GM12872 (cell line): ENCODE measurements at regions not wholly inside any gene's neighbourhood (a gene's known extent, or its start where the extent isn't known, plus 50 kb on each side); places are given as distances from the start of the nearest gene placed in this dataset.

Experiments used
- CTCF ChIP-seq: IDR thresholded peaks from 3 replicates; pipeline ENCODE4 v1.5.1; 2011; ENCODE audit warnings: low read depth, mild to moderate bottlenecking, low read length, moderate library complexity; ENCODE audit not compliant: insufficient read depth

- no peak for TF ChIP-seq CTCF
Observed at GRCh38 chr2:11939523-11939922, 193.1 kb downstream of the LPIN1 start.

GRCh38 chr2:11940121-11940743 lies 193.8 kb downstream of the LPIN1 start:
- TF ChIP-seq CTCF, result no peak

GRCh38 chr2:11940799-11941198 lies 194.4 kb downstream of the LPIN1 start:
- no peak for TF ChIP-seq CTCF

- no peak for TF ChIP-seq CTCF
Observed at GRCh38 chr2:11941201-11942177, 195.1 kb downstream of the LPIN1 start.

GRCh38 chr2:11942178-11942569 lies 195.7 kb downstream of the LPIN1 start:
- TF ChIP-seq CTCF, result no peak

- no peak for TF ChIP-seq CTCF
Observed at GRCh38 chr2:11944311-11944710, 197.9 kb downstream of the LPIN1 start.
